Astrocyte of the spinal cord (primary cell): ENCODE measurements at regions not wholly inside any gene's neighbourhood (a gene's known extent, or its start where the extent isn't known, plus 50 kb on each side); places are given as distances from the start of the nearest gene placed in this dataset.

ENCODE experiments used
- DNase-seq: peaks from one replicate; pipeline ENCODE4 v3.0.0; 2011; ENCODE audit warnings: low read depth, low spot score
- H3K4me3 ChIP-seq: 2 replicates; pipeline ENCODE4 v1.5.1; 2011; ENCODE audit warnings: low read depth, mild to moderate bottlenecking, low read length, moderate library complexity
- in situ Hi-C: cut with HindIII; loops from 2 replicates; pipeline ENCODE4 v1.10.0; 2017; ENCODE audit warnings: low sequenced_read_pairs
- TF ChIP-seq, protein P1 (sequence below): IDR thresholded peaks from 2 replicates; pipeline ENCODE4 v1.5.1; 2012; ENCODE audit warnings: low read depth, mild to moderate bottlenecking, low read length, inconsistent platforms

DNA sequence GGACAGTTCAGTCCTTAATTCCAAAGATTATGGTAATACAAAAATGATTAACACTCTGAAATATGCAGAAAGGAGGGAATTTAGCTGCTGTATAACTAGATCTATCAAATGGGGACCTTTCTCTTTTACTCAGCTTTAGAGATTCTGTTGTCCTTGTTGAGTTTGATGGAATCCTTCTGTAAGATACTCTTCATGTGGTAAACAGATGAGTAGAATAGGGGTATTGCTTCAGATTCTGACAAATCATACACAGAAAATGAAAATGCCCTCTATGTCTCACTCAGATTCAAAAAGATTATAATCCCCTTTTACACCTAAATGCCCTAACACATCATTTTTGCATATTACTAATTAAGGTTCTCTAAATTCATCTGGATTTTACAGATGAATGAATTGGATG, 50.7 kb downstream of the ARHGAP35 start:
- H3K4me3 ChIP-seq: no peak overlapping the region
- no peak for DNase-seq
- TF ChIP-seq, protein P1, sequence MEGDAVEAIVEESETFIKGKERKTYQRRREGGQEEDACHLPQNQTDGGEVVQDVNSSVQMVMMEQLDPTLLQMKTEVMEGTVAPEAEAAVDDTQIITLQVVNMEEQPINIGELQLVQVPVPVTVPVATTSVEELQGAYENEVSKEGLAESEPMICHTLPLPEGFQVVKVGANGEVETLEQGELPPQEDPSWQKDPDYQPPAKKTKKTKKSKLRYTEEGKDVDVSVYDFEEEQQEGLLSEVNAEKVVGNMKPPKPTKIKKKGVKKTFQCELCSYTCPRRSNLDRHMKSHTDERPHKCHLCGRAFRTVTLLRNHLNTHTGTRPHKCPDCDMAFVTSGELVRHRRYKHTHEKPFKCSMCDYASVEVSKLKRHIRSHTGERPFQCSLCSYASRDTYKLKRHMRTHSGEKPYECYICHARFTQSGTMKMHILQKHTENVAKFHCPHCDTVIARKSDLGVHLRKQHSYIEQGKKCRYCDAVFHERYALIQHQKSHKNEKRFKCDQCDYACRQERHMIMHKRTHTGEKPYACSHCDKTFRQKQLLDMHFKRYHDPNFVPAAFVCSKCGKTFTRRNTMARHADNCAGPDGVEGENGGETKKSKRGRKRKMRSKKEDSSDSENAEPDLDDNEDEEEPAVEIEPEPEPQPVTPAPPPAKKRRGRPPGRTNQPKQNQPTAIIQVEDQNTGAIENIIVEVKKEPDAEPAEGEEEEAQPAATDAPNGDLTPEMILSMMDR: no peak
- in situ Hi-C loops: no loop called here

DNA sequence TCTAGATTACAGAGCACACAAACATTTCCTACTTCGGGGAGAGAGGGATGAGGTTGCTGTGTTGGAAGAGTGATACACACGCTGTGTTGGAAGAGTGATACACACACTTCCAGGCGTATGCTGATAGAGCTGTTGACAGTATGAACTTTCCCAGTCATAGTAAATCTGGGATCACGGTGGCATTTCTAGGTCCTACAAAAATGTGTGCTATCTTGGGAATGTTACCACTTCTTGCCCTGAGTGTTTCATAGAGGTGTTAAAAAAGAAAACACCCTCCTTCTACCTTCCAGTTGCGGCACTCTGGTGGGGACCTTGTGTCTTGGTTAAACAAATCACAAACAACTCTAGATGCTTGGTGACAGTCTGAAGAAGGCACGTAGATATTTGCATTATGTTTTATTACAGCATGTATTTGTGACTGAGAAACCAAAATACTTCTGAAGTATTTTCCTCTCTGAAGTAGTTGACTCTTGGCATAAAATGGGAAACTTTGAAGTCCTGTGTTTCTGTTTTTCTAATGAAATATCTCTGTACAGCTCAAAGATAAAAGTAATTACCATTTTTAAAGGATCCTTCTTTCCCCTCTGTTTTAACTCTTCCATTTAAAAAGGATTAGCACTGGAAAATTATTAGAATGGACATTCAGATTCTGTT, 52.5 kb downstream of the ARHGAP35 start:
- in situ Hi-C loops: no loop called here
- TF ChIP-seq, protein P1: no peak
- no peak for DNase-seq
- H3K4me3 ChIP-seq: no peak overlapping the region

DNA sequence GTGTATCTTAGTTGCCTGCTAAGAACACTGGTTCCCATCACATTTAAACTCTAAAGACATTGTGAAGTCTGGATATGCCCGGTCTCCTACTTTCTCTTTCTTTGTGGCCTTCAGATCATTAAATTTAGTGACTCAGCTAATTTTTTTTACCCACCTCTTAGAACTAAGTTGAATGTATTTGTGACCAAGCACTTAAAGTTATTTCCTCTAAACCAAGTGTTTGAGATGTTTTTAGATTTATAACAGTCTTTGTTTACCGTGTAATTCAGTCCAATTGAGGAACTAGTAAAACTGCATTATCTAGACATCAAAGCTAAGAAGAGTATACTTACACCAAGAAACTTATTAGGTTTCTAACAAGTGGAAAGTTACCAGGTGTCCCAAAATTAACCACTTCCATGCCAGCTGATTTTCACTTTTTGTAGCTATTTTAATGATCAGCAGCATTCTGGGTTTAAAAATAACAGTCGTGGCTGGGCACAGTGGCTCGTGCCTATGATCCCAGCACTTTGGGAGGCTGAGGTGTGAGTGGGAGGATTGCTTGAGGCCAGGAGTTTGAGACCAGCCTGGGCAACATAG, 53.1 kb downstream of the ARHGAP35 start:
- DNase-seq: peak; percentile 71
- in situ Hi-C loops: no loop called here
- TF ChIP-seq, protein P1: no peak
- H3K4me3 ChIP-seq: no peak overlapping the region

DNA sequence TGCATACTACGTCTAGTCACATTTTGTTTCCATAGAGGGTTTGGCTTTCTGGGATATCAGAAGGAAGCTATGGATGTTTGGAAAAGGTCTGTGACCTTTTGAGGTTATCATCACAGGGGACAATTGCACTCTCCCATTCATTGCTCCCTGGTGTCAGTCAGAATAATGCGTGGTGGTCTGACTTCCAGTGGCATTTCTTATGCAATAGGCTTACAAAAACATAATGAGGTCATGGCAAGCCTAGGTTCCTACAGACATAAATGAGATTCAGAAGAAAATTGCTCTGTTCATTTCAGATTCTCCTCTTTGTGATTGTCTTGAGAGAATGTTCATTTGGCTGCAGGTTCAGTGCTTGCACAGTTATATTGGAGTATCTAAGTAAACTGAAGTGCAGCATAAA, 54.6 kb downstream of the ARHGAP35 start:
- H3K4me3 ChIP-seq: no peak overlapping the region
- in situ Hi-C loops: no loop called here
- DNase-seq: no peak
- TF ChIP-seq, protein P1: no peak

DNA sequence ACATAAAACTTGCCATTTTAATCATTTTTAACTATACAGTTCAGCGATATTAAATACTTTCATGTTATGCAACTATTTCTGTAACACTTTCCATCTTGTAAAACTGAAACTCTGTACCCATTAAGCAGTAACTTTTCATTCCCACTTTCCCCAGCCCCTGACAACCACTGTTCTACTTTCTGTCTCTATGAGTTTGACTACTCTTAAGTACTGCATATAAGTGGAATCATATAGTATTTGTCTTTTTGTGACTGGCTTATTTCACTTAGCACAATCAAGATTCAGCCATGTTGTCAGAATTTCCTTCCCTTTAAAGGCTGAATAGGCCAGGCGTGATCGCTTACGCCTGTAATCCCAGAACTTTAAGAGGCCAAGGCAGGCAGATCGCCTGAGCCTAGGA, 56.2 kb downstream of the ARHGAP35 start:
- in situ Hi-C loops: no loop called here
- H3K4me3 ChIP-seq: no peak overlapping the region
- TF ChIP-seq, protein P1: no peak
- no peak for DNase-seq

DNA sequence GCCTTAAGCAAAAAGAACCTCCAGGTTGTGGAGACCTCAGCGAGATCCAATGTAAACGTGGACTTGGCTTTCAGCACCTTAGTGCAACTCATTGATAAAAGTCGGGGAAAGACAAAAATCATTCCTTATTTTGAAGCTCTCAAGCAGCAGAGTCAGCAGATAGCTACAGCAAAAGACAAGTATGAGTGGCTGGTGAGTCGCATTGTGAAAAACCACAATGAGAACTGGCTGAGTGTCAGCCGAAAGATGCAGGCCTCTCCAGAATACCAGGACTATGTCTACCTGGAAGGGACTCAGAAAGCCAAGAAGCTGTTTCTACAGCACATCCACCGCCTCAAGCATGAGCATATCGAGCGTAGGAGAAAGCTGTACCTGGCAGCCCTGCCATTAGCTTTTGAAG, 58.5 kb downstream of the ARHGAP35 start:
- no peak overlapping the region for H3K4me3 ChIP-seq
- in situ Hi-C loops: no loop called here
- TF ChIP-seq, protein P1: no peak
- DNase-seq: peak; percentile 38
